Mammary epithelial cell (primary cell): ENCODE measurements at regions not wholly inside any gene's neighbourhood (a gene's known extent, or its start where the extent isn't known, plus 50 kb on each side); places are given as distances from the start of the nearest gene placed in this dataset.

Source experiments
- EZH2 ChIP-seq: IDR thresholded peaks from 2 replicates; pipeline ENCODE4 v1.6.1; 2012; ENCODE audit warnings: low read length, inconsistent platforms, borderline replicate concordance
- TF ChIP-seq, protein P1 (sequence below), 2 donors: IDR thresholded peaks in 1 of 2; conservative IDR thresholded peaks in 1 of 2; 2 replicates each; pipeline ENCODE4 v1.5.1; 2011 to 2012; ENCODE audit warnings: inconsistent platforms in 2 of 2, low read length in 2 of 2, mild to moderate bottlenecking in 2 of 2, control low read depth in 1 of 2, low read depth in 1 of 2; ENCODE audit not compliant: insufficient read depth in 1 of 2; ENCODE audit errors: extremely low read depth in 1 of 2

DNA sequence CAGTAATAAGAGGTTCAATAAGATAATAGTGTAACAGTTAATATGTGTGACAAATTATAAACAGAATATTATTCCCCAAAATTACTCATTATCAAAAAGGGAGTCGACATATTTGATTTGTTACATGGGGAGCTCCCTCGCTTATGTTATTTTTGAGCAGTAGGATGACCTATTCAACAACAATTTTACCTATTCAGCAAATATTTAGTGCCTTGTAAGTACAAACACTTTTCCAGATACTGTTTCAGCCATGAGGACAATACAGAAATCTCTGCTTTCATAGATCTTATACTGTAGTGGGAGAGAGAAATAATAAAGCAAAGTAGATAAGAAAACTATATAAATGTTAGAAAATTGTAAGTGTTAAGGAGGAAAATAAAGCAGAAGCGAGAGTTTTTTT, 1342.8 kb upstream of the WWC1 start:
- TF ChIP-seq, protein P1, sequence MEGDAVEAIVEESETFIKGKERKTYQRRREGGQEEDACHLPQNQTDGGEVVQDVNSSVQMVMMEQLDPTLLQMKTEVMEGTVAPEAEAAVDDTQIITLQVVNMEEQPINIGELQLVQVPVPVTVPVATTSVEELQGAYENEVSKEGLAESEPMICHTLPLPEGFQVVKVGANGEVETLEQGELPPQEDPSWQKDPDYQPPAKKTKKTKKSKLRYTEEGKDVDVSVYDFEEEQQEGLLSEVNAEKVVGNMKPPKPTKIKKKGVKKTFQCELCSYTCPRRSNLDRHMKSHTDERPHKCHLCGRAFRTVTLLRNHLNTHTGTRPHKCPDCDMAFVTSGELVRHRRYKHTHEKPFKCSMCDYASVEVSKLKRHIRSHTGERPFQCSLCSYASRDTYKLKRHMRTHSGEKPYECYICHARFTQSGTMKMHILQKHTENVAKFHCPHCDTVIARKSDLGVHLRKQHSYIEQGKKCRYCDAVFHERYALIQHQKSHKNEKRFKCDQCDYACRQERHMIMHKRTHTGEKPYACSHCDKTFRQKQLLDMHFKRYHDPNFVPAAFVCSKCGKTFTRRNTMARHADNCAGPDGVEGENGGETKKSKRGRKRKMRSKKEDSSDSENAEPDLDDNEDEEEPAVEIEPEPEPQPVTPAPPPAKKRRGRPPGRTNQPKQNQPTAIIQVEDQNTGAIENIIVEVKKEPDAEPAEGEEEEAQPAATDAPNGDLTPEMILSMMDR (conservative IDR thresholded peaks at IDR 0.05 in 1 of 2, IDR thresholded peaks at IDR 0.05 in 1 of 2; ENCODE audit: extremely low read depth in 1 of 2, insufficient read depth in 1 of 2, low read depth in 1 of 2, low read length in 2 of 2): no peak
- no peak for TF ChIP-seq EZH2
